ENCODE measurements at regions not wholly inside any gene's neighbourhood (a gene's known extent, or its start where the extent isn't known, plus 50 kb on each side); places are given as distances from the start of the nearest gene placed in this dataset.

- no peak for TF ChIP-seq CTCF (IDR thresholded peaks at IDR 0.05)
- no peak for TF ChIP-seq TAF1 (IDR thresholded peaks at IDR 0.05; ENCODE audit: borderline replicate concordance, low read depth, low read length)
- TF ChIP-seq EZH2phosphoT487 (IDR thresholded peaks at IDR 0.05; ENCODE audit: borderline replicate concordance, low read depth), result no peak
- TF ChIP-seq FOSL2 (IDR thresholded peaks at IDR 0.05; ENCODE audit: borderline replicate concordance, low read depth), result no peak
- no peak for TF ChIP-seq TEAD4 (IDR thresholded peaks at IDR 0.05; ENCODE audit: borderline replicate concordance, insufficient read depth)
- no peak for TF ChIP-seq NRF1 (IDR thresholded peaks at IDR 0.05; ENCODE audit: low read depth, low read length)
- TF ChIP-seq GABPA (IDR thresholded peaks at IDR 0.05; ENCODE audit: low read depth), result no peak
- TF ChIP-seq RXRA (IDR thresholded peaks at IDR 0.05; ENCODE audit: borderline replicate concordance, low read depth), result no peak
- TF ChIP-seq IRF3 (IDR thresholded peaks at IDR 0.05; ENCODE audit: low read depth, low read length), result no peak
Observed at GRCh38 chr19:16012552-16012951, 63.7 kb upstream of the TPM4 start (continued).

- no peaks in the 10 kb centered on the region for H3F3A ChIP-seq (replicated peaks; ENCODE audit: insufficient read depth)
- no peaks in the 10 kb centered on the region for H3K9me3 ChIP-seq
- CTCF ChIA-PET, result no interaction called here
- no peaks in the 10 kb centered on the region for H3K9me2 ChIP-seq
- no peaks in the 10 kb centered on the region; the same call in 1 of the 2 replicates for H3K27me3 ChIP-seq (ENCODE audit: insufficient read depth)
- no peak overlapping the region for H3K4me2 ChIP-seq
- no peak overlapping the region for H2AFZ ChIP-seq (ENCODE audit: low read depth)
- no peak for DNase-seq
- 79% methylated on average over 4 of the region's 11 CpGs for WGBS (ENCODE audit: low lambda C conversion rate)
- no peaks in the 10 kb centered on the region for H3K36me3 ChIP-seq (replicated peaks in 1 of 2; ENCODE audit: control insufficient read depth in 1 of 2, insufficient read depth in 2 of 2, low read length in 1 of 2)
- POLR2A ChIA-PET, result no interaction called here
- H3K27ac ChIP-seq (ENCODE audit: low read depth in 2 of 2, low read length in 1 of 2), result no peak overlapping the region
- no peak for TF ChIP-seq CHD2 (IDR thresholded peaks at IDR 0.05; ENCODE audit: low read length, partially characterized antibody)
- TF ChIP-seq YY1 (IDR thresholded peaks at IDR 0.05; ENCODE audit: low read depth), result no peak
- no peak for TF ChIP-seq SIN3A (IDR thresholded peaks at IDR 0.05; ENCODE audit: borderline replicate concordance, low read depth, low read length)
- TF ChIP-seq NFIC (IDR thresholded peaks at IDR 0.05; ENCODE audit: borderline replicate concordance), result no peak
- TF ChIP-seq GABPA (IDR thresholded peaks at IDR 0.05; ENCODE audit: low read depth), result no peak
- TF ChIP-seq NRF1 (IDR thresholded peaks at IDR 0.05; ENCODE audit: low read depth, low read length), result no peak
- TF ChIP-seq TEAD4 (IDR thresholded peaks at IDR 0.05; ENCODE audit: borderline replicate concordance, insufficient read depth), result no peak
- no peak for TF ChIP-seq TCF12 (IDR thresholded peaks at IDR 0.05)
- TF ChIP-seq MEF2A (IDR thresholded peaks at IDR 0.05; ENCODE audit: borderline replicate concordance, low read depth), result no peak
- H3K4me3 ChIP-seq (ENCODE audit: low read depth in 2 of 2, low read length in 1 of 2), result no peak overlapping the region
- no peaks in the 10 kb centered on the region for H3K4me1 ChIP-seq (ENCODE audit: control insufficient read depth in 1 of 2, insufficient read depth in 2 of 2, low read depth in 1 of 2, low read length in 1 of 2)
- H3K9ac ChIP-seq, result no peak overlapping the region
- H3K79me2 ChIP-seq (ENCODE audit: insufficient read depth), result no peaks in the 10 kb centered on the region
- H4K20me1 ChIP-seq (ENCODE audit: insufficient read depth), result no peaks in the 10 kb centered on the region
Observed at GRCh38 chr19:16013181-16013850, 63.0 kb upstream of the TPM4 start.

Measured in SK-N-SH (cell line).